Glutamatergic neuron (in vitro differentiated cells): ENCODE measurements at regions not wholly inside any gene's neighbourhood (a gene's known extent, or its start where the extent isn't known, plus 50 kb on each side); places are given as distances from the start of the nearest gene placed in this dataset.

Source experiments
- DNase-seq: peaks from one replicate; pipeline ENCODE4 v3.0.0; 2022
- H3K27ac Mint-ChIP-seq: one replicate; pipeline ENCODE4 v1.8.0; 2020; ENCODE audit warnings: mild to moderate bottlenecking, mixed read lengths, inconsistent platforms; ENCODE audit not compliant: unreplicated experiment
- H3K27me3 Mint-ChIP-seq: one replicate; pipeline ENCODE4 v1.8.0; 2020; ENCODE audit warnings: mild to moderate bottlenecking, moderate library complexity, mixed read lengths, inconsistent platforms; ENCODE audit not compliant: unreplicated experiment
- H3K36me3 Mint-ChIP-seq: one replicate; pipeline ENCODE4 v1.8.0; 2020; ENCODE audit warnings: mild to moderate bottlenecking, mixed read lengths, inconsistent platforms; ENCODE audit not compliant: unreplicated experiment
- H3K4me1 Mint-ChIP-seq: one replicate; pipeline ENCODE4 v1.8.0; 2020; ENCODE audit warnings: mild to moderate bottlenecking, low read depth, mixed read lengths, inconsistent platforms; ENCODE audit not compliant: unreplicated experiment
- H3K4me3 Mint-ChIP-seq: one replicate; pipeline ENCODE4 v1.8.0; 2020; ENCODE audit warnings: mild to moderate bottlenecking, mixed read lengths, inconsistent platforms; ENCODE audit not compliant: unreplicated experiment
- H3K9me3 Mint-ChIP-seq: one replicate; pipeline ENCODE4 v1.8.0; 2020; ENCODE audit warnings: mild to moderate bottlenecking, moderate library complexity, mixed read lengths, inconsistent platforms; ENCODE audit not compliant: unreplicated experiment
- TF ChIP-seq, protein P1 (sequence below): fragments of 200-600 bp; sonication (generic); IDR thresholded peaks from one replicate; pipeline ENCODE4 v1.5.0; 2021; ENCODE audit not compliant: partially characterized antibody, unreplicated experiment

DNA sequence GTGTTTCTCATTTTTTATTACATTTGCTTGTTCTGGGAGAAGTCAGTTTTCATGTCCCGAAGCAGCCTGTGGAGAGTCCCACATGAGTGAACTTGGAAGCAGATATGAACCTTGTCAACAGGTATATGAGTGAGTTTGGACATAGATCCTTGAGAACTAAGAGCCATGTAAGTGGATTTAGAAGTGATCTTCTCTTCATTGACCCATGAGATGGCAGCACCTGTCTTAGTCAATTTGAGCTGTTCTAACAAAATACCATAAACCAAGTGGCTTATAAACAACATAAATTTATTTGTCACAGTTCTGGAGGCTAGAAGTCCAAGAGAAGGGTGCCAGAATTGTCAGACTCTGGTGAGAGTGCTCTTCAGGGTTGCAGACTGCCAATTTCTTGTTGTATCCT is 1043.8 kb downstream of the ADGRL3 start:
- H3K27ac Mint-ChIP-seq, result no peak overlapping the region
- no peak for DNase-seq
- H3K36me3 Mint-ChIP-seq, result peaks cover 10% of the 10 kb centered on the region
- no peaks in the 10 kb centered on the region for H3K27me3 Mint-ChIP-seq
- H3K9me3 Mint-ChIP-seq, result no peaks in the 10 kb centered on the region
- H3K4me3 Mint-ChIP-seq, result no peak overlapping the region
- TF ChIP-seq, protein P1, sequence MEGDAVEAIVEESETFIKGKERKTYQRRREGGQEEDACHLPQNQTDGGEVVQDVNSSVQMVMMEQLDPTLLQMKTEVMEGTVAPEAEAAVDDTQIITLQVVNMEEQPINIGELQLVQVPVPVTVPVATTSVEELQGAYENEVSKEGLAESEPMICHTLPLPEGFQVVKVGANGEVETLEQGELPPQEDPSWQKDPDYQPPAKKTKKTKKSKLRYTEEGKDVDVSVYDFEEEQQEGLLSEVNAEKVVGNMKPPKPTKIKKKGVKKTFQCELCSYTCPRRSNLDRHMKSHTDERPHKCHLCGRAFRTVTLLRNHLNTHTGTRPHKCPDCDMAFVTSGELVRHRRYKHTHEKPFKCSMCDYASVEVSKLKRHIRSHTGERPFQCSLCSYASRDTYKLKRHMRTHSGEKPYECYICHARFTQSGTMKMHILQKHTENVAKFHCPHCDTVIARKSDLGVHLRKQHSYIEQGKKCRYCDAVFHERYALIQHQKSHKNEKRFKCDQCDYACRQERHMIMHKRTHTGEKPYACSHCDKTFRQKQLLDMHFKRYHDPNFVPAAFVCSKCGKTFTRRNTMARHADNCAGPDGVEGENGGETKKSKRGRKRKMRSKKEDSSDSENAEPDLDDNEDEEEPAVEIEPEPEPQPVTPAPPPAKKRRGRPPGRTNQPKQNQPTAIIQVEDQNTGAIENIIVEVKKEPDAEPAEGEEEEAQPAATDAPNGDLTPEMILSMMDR, result no peak
- no peaks in the 10 kb centered on the region for H3K4me1 Mint-ChIP-seq

DNA sequence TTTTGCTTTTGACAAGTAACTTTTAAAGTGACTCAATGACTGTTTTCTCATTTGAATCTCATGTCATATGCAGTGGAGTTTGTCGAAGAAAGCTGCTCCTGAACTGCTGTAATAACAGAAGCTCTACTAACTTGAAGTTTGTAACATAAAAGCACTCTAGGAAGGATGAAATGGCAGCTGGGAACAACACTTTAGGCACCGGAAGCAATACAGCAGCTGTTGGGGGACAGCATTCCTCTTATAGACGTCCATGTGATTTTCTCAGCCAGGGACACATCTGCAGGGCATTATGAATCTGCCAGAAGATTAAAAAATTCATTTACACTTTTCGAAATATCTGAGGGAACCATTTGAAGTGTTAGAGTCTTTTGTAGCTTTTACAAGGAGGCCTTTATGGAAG is 1035.8 kb downstream of the ADGRL3 start:
- Mint-ChIP-seq H3K36me3 (peaks cover 8% of the 10 kb centered on the region), H3K4me1 (peaks cover 4% of the 10 kb centered on the region), H3K27ac (no peak overlapping the region), H3K4me3 (no peak overlapping the region), H3K9me3 (no peaks in the 10 kb centered on the region), H3K27me3 (no peaks in the 10 kb centered on the region)
- TF ChIP-seq, protein P1, result no peak
- no peak for DNase-seq

DNA sequence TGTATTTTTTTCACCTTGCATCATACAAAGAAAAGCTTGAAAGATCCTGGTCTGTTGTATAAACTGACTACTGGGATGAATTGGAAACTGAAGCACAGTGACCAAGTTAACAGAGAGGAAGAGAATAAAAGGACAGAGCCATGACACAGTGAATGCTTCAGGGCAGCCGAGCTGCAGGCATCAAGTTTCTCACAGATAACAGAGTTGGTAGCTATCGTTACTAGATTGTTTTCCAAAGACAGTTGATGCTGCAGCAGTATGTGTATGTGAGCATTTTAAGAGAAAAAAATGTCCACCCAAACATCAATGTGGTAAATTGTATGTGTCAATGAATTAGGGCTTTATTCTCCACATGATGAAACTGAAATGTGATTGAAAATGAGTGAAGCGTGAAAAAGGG is 1032.7 kb downstream of the ADGRL3 start:
- TF ChIP-seq, protein P1, result no peak
- no peak for DNase-seq
- H3K36me3 Mint-ChIP-seq, result no peaks in the 10 kb centered on the region
- H3K4me1 Mint-ChIP-seq, result peaks cover 4% of the 10 kb centered on the region
- no peaks in the 10 kb centered on the region for H3K27me3 Mint-ChIP-seq
- no peaks in the 10 kb centered on the region for H3K9me3 Mint-ChIP-seq
- H3K4me3 Mint-ChIP-seq, result no peak overlapping the region
- no peak overlapping the region for H3K27ac Mint-ChIP-seq

DNA sequence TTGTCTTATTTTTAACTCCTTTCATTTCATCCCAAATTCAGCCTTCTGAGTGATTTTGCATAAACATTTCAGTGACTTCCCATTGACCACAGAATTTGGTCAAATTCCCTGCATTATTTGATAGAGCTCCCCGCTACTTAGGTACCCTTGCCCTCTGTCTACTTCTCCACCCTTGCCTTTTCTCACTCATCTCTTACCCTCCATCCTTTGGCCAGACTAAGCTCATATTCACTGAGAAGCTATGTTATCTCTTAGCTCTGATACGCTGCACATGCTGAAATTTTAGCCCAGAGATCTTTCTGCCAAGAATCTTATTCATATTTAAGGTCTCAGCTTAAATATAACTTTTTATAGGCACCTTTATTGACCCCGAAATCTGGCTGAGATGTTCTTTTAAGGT is 1031.9 kb downstream of the ADGRL3 start:
- Mint-ChIP-seq H3K4me3 (no peak overlapping the region), H3K36me3 (no peaks in the 10 kb centered on the region), H3K9me3 (no peaks in the 10 kb centered on the region), H3K27me3 (no peaks in the 10 kb centered on the region), H3K27ac (no peak overlapping the region), H3K4me1 (peaks cover 4% of the 10 kb centered on the region)
- DNase-seq, result no peak
- TF ChIP-seq, protein P1, result no peak

DNA sequence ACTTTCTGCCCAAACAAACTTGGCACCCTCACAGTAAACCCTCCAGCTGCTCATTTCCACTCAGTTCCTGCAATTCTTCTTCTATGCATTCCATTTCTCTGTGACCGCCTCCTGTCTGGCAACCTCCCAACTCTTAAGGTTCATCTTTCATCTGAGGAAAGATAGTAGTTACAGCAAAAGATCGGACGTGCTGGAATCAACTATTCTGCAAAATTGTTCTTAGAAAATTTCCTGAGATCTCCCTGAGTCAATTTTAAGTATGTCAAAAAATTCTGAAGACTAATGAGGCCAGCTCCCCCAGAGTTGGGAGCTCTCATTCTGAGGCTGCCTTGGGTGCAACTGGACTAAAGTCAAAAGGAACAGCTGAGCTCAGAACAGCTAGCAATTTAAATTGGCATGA is 1026.0 kb downstream of the ADGRL3 start:
- no peaks in the 10 kb centered on the region for H3K4me1 Mint-ChIP-seq
- H3K27me3 Mint-ChIP-seq, result no peaks in the 10 kb centered on the region
- H3K27ac Mint-ChIP-seq, result no peak overlapping the region
- DNase-seq, result no peak
- TF ChIP-seq, protein P1, result no peak
- no peak overlapping the region for H3K4me3 Mint-ChIP-seq
- no peaks in the 10 kb centered on the region for H3K9me3 Mint-ChIP-seq
- H3K36me3 Mint-ChIP-seq, result no peaks in the 10 kb centered on the region
